ENCODE measurements at regions not wholly inside any gene's neighbourhood (a gene's known extent, or its start where the extent isn't known, plus 50 kb on each side); places are given as distances from the start of the nearest gene placed in this dataset.

- Histone ChIP-seq H3K9me3 (no peaks in the 10 kb centered on the region), H3K4me1 (no peaks in the 10 kb centered on the region), H3K4me3 (no peak overlapping the region), H3K27me3 (no peaks in the 10 kb centered on the region), H3K36me3 (no peaks in the 10 kb centered on the region), H3K27ac (no peak overlapping the region)
- FAIRE-seq (no peak), ATAC-seq (no peak), DNase-seq (no peak)
- no peak for TF ChIP-seq CTCF (IDR thresholded peaks at IDR 0.05)
- intact Hi-C loops (cut with DNase I), result no loop called here
Measured at GRCh38 chr3:66561367-66561766, 60.5 kb upstream of the LRIG1 start.

GRCh38 chr3:66565301-66565700 lies 64.5 kb upstream of the LRIG1 start:
- intact Hi-C loops (cut with DNase I), result no loop called here
- no peak overlapping the region for H3K27ac ChIP-seq
- no peak overlapping the region for H3K4me3 ChIP-seq
- no peaks in the 10 kb centered on the region for H3K9me3 ChIP-seq
- H3K4me1 ChIP-seq, result no peaks in the 10 kb centered on the region
- H3K27me3 ChIP-seq, result no peaks in the 10 kb centered on the region
- 66 to 81% methylated on average over 3 of the region's 3 CpGs for WGBS, 2 donors
- DNase-seq (no peak), FAIRE-seq (no peak), ATAC-seq (no peak)
- TF ChIP-seq CTCF (IDR thresholded peaks at IDR 0.05), result no peak
- no peaks in the 10 kb centered on the region for H3K36me3 ChIP-seq

GRCh38 chr3:66567077-66567476 lies 66.3 kb upstream of the LRIG1 start:
- no peak overlapping the region for H3K4me3 ChIP-seq
- no peak for TF ChIP-seq CTCF (IDR thresholded peaks at IDR 0.05)
- FAIRE-seq (no peak), ATAC-seq (no peak), DNase-seq (no peak)
- no peaks in the 10 kb centered on the region for H3K27me3 ChIP-seq
- no peaks in the 10 kb centered on the region for H3K36me3 ChIP-seq
- intact Hi-C loops (cut with DNase I), result no loop called here
- H3K4me1 ChIP-seq, result no peaks in the 10 kb centered on the region
- no peaks in the 10 kb centered on the region for H3K9me3 ChIP-seq
- H3K27ac ChIP-seq, result no peak overlapping the region
- WGBS, 2 donors, result 92 to 95% methylated on average over 2 of the region's 2 CpGs

- intact Hi-C loops (cut with DNase I), result no loop called here
- ATAC-seq, result no peak
- Histone ChIP-seq H3K36me3 (no peaks in the 10 kb centered on the region), H3K27ac (no peak overlapping the region), H3K4me3 (no peak overlapping the region), H3K9me3 (no peaks in the 10 kb centered on the region), H3K27me3 (no peaks in the 10 kb centered on the region), H3K4me1 (no peaks in the 10 kb centered on the region)
- TF ChIP-seq CTCF (IDR thresholded peaks at IDR 0.05), result no peak
- no peak for DNase-seq
- no peak for FAIRE-seq
- whole genome bisulfite sequencing, 2 donors, result 71 to 76% methylated on average over 5 of the region's 5 CpGs
Measured at GRCh38 chr3:66572090-66572675, 71.4 kb upstream of the LRIG1 start.

- no peak for FAIRE-seq
- ATAC-seq, result peak in 1 of 4 donors; percentile 39
- no peak for DNase-seq
Measured at GRCh38 chr3:66572938-66573710, 72.3 kb upstream of the LRIG1 start.

More at GRCh38 chr3:66572938-66573710, 72.3 kb upstream of the LRIG1 start:
- intact Hi-C loops (cut with DNase I), result no loop called here
- Histone ChIP-seq H3K36me3 (no peaks in the 10 kb centered on the region), H3K4me1 (peaks cover 0 to 3% (median 0%) of the 10 kb centered on the region in 3 donors), H3K27ac (no peak overlapping the region), H3K9me3 (no peaks in the 10 kb centered on the region), H3K4me3 (no peak overlapping the region), H3K27me3 (no peaks in the 10 kb centered on the region)
- TF ChIP-seq CTCF (IDR thresholded peaks at IDR 0.05), result no peak
- WGBS, 2 donors, result 83% methylated on average over 14 of the region's 14 CpGs
